AG09309 (cell line): ENCODE measurements at regions not wholly inside any gene's neighbourhood (a gene's known extent, or its start where the extent isn't known, plus 50 kb on each side); places are given as distances from the start of the nearest gene placed in this dataset.

Experiments
- DNase-seq: peaks from one replicate; pipeline ENCODE4 v3.0.0-alpha.2; 2010; ENCODE audit warnings: low read depth
- H3K4me3 ChIP-seq: 2 replicates; pipeline ENCODE4 v1.5.1; 2011; ENCODE audit warnings: mild to moderate bottlenecking, low read depth, low read length, moderate library complexity; ENCODE audit not compliant: control insufficient read depth
- TF ChIP-seq, protein P1 (sequence below): IDR thresholded peaks from 2 replicates; pipeline ENCODE4 v1.5.1; 2011; ENCODE audit warnings: mild to moderate bottlenecking, low read depth, low read length, inconsistent platforms; ENCODE audit not compliant: insufficient read depth, control insufficient read depth; ENCODE audit errors: missing control alignments

DNA sequence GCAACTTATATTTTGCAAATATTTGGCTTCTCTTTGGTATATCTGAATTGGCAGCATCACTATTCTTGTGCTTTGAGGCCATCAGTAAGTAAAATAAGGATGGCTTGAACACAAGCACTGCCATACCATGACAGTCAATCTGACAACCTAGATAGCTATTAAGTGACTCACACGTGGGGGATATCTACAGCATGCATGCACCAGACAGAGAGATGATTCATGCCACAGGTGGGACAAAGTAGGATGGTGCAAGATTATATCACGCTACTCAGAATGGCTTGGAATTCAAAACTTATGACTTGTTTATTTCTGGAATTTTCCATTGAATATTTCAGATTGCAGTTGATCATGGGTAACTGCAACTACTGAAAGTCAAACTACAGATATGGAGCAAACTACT lies 675.6 kb upstream of the MDGA2 start:
- no peak for DNase-seq
- H3K4me3 ChIP-seq = no peak overlapping the region
- TF ChIP-seq, protein P1, sequence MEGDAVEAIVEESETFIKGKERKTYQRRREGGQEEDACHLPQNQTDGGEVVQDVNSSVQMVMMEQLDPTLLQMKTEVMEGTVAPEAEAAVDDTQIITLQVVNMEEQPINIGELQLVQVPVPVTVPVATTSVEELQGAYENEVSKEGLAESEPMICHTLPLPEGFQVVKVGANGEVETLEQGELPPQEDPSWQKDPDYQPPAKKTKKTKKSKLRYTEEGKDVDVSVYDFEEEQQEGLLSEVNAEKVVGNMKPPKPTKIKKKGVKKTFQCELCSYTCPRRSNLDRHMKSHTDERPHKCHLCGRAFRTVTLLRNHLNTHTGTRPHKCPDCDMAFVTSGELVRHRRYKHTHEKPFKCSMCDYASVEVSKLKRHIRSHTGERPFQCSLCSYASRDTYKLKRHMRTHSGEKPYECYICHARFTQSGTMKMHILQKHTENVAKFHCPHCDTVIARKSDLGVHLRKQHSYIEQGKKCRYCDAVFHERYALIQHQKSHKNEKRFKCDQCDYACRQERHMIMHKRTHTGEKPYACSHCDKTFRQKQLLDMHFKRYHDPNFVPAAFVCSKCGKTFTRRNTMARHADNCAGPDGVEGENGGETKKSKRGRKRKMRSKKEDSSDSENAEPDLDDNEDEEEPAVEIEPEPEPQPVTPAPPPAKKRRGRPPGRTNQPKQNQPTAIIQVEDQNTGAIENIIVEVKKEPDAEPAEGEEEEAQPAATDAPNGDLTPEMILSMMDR = no peak

DNA sequence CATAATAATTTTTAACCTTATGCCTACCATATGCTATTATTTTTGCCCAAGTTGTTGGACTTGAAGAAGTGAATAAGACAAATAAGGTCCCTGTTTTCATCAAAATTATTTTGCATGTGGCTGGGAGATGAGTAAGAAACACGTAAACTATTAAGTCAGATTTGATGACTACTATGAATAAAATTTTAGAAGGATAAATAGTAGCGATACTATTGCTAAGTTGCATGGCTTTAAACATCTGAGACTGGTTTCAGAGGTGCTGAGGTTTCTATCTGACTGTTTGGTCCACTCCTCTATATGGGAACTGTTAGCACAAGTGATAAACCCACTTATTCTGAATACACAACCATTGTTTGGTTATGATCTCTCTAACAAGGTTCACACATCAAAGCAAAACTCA lies 674.3 kb upstream of the MDGA2 start:
- TF ChIP-seq, protein P1 = no peak
- H3K4me3 ChIP-seq = no peak overlapping the region
- no peak for DNase-seq

DNA sequence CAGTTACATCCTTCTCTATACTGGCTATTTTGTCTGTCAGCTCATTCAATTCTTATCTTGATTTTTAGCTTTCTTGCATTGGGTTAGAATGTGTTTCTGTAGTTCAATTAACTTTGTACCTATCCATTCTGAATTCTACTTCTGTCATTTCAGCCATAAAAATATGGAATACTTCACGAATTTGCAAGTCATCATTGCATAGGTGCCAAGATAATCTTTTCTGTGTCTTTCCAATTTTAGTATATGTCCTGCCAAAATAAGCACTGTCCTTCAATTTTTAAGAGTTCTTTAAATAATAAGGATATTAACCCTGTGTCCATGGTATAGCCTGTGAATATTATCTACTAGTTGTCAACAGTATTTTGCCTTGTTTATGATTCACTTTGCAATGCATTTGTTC lies 665.7 kb upstream of the MDGA2 start:
- DNase-seq = no peak
- no peak overlapping the region for H3K4me3 ChIP-seq
- TF ChIP-seq, protein P1 = no peak

DNA sequence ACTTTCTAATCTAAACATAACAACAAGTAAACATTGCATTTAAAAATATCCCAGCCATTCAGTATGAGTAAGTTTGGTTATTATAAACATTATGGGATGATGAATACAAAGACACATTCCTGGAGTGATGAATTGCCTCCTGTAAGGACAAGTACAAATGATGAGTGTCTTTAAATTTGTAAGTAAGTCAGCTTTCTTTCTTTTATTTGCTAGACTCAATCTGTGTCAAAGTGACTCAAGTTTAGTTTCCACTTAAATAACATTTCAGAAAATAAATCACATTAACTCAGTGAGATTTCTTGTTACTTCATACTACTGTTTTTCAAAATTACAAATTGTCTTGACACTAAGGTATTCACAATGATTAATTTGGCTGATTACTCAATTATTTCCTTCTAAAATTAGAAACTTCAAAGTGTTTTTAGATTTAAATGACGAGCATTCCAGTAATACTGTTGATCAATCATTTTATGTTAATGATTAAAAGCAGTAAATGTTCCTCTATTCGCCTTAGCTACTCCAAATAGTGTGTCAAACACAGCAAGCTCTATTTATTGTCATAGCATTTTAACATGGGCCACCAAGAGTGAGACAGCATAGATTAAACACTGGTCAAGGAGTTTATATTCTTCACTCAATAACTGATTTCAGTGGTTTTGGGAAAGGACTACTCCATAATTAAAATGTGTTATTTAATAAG lies 658.0 kb upstream of the MDGA2 start:
- no peak for DNase-seq
- TF ChIP-seq, protein P1 = no peak
- no peak overlapping the region for H3K4me3 ChIP-seq

DNA sequence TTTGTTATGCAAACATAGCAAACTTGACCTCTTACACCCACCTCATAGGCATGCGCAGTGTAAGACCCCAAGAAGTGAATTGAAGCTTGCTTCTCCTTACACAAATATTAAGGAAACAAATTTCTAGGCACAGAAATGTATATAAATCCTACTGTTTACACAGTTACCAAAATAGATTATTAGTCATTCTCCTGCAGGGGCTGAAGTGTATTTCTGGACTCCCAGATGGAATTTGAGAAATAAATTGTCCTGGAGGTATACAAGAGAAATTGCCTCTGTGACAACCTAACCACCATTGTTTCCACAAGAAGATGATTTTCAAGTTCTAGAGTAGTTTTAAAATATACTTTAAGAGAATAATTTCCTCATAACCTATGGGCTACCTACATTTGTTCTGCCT lies 656.0 kb upstream of the MDGA2 start:
- no peak overlapping the region for H3K4me3 ChIP-seq
- TF ChIP-seq, protein P1 = no peak
- DNase-seq = no peak

DNA sequence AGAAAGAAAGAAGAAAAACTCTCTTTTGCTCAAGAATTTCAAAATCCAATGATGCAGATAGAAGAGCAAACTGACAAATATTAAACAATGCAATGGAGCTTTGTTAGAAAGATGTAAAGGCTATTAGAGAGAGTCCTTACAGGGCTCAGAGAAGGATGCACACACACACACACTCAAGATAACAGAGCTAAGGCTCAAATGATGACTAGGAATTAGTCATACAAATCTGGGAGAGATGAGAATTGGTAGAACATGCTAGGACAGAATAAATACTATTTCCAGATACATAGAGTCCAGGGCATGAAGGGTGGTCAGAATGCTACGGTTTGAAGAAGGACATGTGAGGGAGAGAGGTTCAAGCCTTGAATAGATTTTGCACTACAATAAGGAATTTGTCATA lies 650.1 kb upstream of the MDGA2 start:
- H3K4me3 ChIP-seq = no peak overlapping the region
- TF ChIP-seq, protein P1 = no peak
- DNase-seq = no peak
